ENCODE measurements at regions not wholly inside any gene's neighbourhood (a gene's known extent, or its start where the extent isn't known, plus 50 kb on each side); places are given as distances from the start of the nearest gene placed in this dataset.

GRCh38 chr20:39397646-39398045 lies 435.5 kb downstream of the DHX35 start:
- in situ Hi-C loops (cut with MboI; ENCODE audit: low sequenced_read_pairs, unreplicated experiment) = no loop called here
- DNase-seq (ENCODE audit: low spot score) = no peak
- TF ChIP-seq, protein P1, sequence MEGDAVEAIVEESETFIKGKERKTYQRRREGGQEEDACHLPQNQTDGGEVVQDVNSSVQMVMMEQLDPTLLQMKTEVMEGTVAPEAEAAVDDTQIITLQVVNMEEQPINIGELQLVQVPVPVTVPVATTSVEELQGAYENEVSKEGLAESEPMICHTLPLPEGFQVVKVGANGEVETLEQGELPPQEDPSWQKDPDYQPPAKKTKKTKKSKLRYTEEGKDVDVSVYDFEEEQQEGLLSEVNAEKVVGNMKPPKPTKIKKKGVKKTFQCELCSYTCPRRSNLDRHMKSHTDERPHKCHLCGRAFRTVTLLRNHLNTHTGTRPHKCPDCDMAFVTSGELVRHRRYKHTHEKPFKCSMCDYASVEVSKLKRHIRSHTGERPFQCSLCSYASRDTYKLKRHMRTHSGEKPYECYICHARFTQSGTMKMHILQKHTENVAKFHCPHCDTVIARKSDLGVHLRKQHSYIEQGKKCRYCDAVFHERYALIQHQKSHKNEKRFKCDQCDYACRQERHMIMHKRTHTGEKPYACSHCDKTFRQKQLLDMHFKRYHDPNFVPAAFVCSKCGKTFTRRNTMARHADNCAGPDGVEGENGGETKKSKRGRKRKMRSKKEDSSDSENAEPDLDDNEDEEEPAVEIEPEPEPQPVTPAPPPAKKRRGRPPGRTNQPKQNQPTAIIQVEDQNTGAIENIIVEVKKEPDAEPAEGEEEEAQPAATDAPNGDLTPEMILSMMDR (IDR thresholded peaks at IDR 0.05; ENCODE audit: borderline replicate concordance, control extremely low read depth, extremely low read depth, insufficient read depth, missing control alignments) = no peak

GRCh38 chr20:39395478-39396291 lies 433.5 kb downstream of the DHX35 start:
- in situ Hi-C loops (cut with MboI; ENCODE audit: low sequenced_read_pairs, unreplicated experiment) = no loop called here
- no peak for DNase-seq (ENCODE audit: low spot score)
- TF ChIP-seq, protein P1 (IDR thresholded peaks at IDR 0.05; ENCODE audit: borderline replicate concordance, control extremely low read depth, extremely low read depth, insufficient read depth, missing control alignments) = no peak

DNA sequence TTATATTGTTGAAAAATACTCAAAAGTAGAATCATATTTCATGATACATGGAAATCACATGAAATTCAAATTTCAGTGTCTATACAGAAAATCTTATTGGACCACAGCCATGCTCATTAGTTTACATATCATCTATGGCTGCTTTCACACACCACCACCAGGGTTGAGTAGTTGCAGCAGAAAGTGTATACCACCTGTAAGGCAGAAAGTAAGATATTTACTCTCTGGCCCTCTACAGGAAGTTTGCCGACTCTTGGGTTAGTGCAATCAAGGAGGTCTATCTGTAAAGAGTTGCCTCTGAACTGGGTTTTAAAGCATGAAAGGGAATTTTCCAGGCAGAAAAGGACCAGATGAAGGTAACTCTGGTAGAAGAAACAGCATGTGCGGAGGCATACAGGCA lies 432.3 kb downstream of the DHX35 start:
- DNase-seq (ENCODE audit: low spot score) = no peak
- in situ Hi-C loops (cut with MboI; ENCODE audit: low sequenced_read_pairs, unreplicated experiment) = no loop called here
- TF ChIP-seq, protein P1 (IDR thresholded peaks at IDR 0.05; ENCODE audit: borderline replicate concordance, control extremely low read depth, extremely low read depth, insufficient read depth, missing control alignments) = no peak

GRCh38 chr20:39390186-39390585 lies 428.0 kb downstream of the DHX35 start:
- no peak for DNase-seq (ENCODE audit: low spot score)
- in situ Hi-C loops (cut with MboI; ENCODE audit: low sequenced_read_pairs, unreplicated experiment) = no loop called here
- TF ChIP-seq, protein P1 (IDR thresholded peaks at IDR 0.05; ENCODE audit: borderline replicate concordance, control extremely low read depth, extremely low read depth, insufficient read depth, missing control alignments) = no peak

DNA sequence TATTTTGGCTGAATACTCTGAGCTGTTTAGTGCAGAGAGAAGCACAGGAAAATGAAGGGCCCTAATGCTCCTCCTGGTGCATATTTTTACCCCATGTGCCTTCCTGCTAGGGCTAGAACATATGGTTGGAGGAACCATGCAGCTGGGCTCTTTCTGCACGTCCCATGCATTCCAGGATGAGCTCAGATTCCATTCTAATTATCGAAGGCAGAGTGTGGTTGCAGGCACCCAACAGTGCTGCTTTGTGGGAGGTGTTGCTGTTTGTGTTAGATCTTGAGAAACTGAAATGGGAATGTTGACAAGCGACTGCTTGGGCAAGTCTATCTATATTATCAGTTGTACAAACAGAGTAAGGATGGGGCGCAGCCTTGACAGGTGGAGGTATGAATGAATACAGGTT lies 419.5 kb downstream of the DHX35 start:
- DNase-seq (ENCODE audit: low spot score) = no peak
- TF ChIP-seq, protein P1 (IDR thresholded peaks at IDR 0.05; ENCODE audit: borderline replicate concordance, control extremely low read depth, extremely low read depth, insufficient read depth, missing control alignments) = no peak
- in situ Hi-C loops (cut with MboI; ENCODE audit: low sequenced_read_pairs, unreplicated experiment) = no loop called here

DNA sequence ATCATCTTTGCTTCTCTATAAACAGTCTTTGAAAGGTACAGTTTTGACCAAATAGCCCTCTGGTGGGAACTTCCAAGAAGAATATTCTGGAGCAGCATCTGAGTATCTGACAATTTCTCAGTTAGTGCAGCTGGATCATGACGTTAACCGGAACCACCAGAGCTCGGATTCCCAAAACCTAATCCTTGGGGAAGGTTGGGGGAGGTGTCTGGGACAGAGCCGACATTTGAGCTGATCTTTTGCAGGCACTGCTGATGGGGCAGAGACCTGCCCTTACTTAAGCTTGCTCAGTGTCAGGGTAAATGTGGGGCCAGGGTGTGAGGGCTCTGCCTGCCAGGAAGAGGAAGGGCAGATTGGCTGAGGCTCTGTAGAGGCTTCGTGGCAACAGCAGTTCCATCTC lies 416.6 kb downstream of the DHX35 start:
- in situ Hi-C loops (cut with MboI; ENCODE audit: low sequenced_read_pairs, unreplicated experiment) = no loop called here
- TF ChIP-seq, protein P1 (IDR thresholded peaks at IDR 0.05; ENCODE audit: borderline replicate concordance, control extremely low read depth, extremely low read depth, insufficient read depth, missing control alignments) = no peak

More for the DNA sequence above, 416.6 kb downstream of the DHX35 start:
- DNase-seq (ENCODE audit: low spot score) = no peak
